Common myeloid progenitor, CD34-positive (primary cell): ENCODE measurements at regions not wholly inside any gene's neighbourhood (a gene's known extent, or its start where the extent isn't known, plus 50 kb on each side); places are given as distances from the start of the nearest gene placed in this dataset.
"Not testable (repeated sequence)": the region's sequence is repeated elsewhere in the genome, so short reads cannot be mapped to it uniquely, and the experiment has no call there.

Experiments
- CTCF ChIA-PET: fragments of 350-600 bp; sonication (Branson Sonifier 250); formaldehyde crosslinking; loops from one replicate; lab custom pipeline; 2021; ENCODE audit warnings: antibody characterized with exemption; lab: Charles Lee
- POLR2A ChIA-PET: fragments of 350-600 bp; sonication (Branson Sonifier 250); formaldehyde crosslinking; loops from one replicate; lab custom pipeline; 2021; ENCODE audit warnings: antibody characterized with exemption; lab: Charles Lee
- DNase-seq, 3 donors: peaks; one replicate each; pipeline versions ENCODE4 v3.0.0 to v3.0.0-alpha.2; 2013
- H3K27ac ChIP-seq, 2 experiments: 1 replicate in 1 of 2; 2 replicates in 1 of 2; pipeline ENCODE4 v1.7.0; 2013; ENCODE audit warnings: inconsistent platforms in 2 of 2, low read length in 2 of 2, mild to moderate bottlenecking in 2 of 2, low read depth in 1 of 2, moderate library complexity in 1 of 2; ENCODE audit not compliant: severe bottlenecking in 2 of 2, insufficient read depth in 1 of 2, poor library complexity in 1 of 2
- H3K27me3 ChIP-seq, 5 experiments: replicated peaks in 2 of 5; 1 replicate in 3 of 5; 2 replicates in 2 of 5; pipeline versions ENCODE4 v1.6.1 to v1.7.0; 2013; ENCODE audit warnings: low read length in 4 of 5, mild to moderate bottlenecking in 2 of 5, moderate library complexity in 2 of 5, inconsistent platforms in 1 of 5; ENCODE audit not compliant: insufficient read depth in 5 of 5, control insufficient read depth in 4 of 5
- H3K36me3 ChIP-seq, 4 experiments: 1 replicate in 2 of 4; 2 replicates in 2 of 4; pipeline versions ENCODE4 v1.6.1 to v1.7.0; 2013; ENCODE audit warnings: low read length in 3 of 4, control low read depth in 1 of 4, mild to moderate bottlenecking in 1 of 4; ENCODE audit not compliant: control insufficient read depth in 4 of 4, insufficient read depth in 4 of 4
- H3K4me1 ChIP-seq, 4 experiments: 1 replicate in 3 of 4; 2 replicates in 1 of 4; pipeline versions ENCODE4 v1.6.1 to v1.7.1; 2013; ENCODE audit warnings: low read length in 3 of 4, mild to moderate bottlenecking in 3 of 4, control low read depth in 1 of 4, inconsistent platforms in 1 of 4, moderate library complexity in 1 of 4; ENCODE audit not compliant: control insufficient read depth in 4 of 4, insufficient read depth in 4 of 4; ENCODE audit errors: control extremely low read depth in 1 of 4
- H3K4me3 ChIP-seq, 7 experiments: 1 replicate in 4 of 7; 2 replicates in 3 of 7; pipeline versions ENCODE4 v1.5.1 to v1.7.0; 2013; ENCODE audit warnings: mild to moderate bottlenecking in 7 of 7, low read length in 6 of 7, moderate library complexity in 6 of 7, inconsistent platforms in 2 of 7, low read depth in 2 of 7, control low read depth in 1 of 7; ENCODE audit not compliant: insufficient read depth in 4 of 7, control insufficient read depth in 1 of 7; ENCODE audit errors: extremely low read depth in 1 of 7
- H3K9me3 ChIP-seq, 5 experiments: 1 replicate in 4 of 5; 2 replicates in 1 of 5; pipeline versions ENCODE4 v1.6.1 to v1.7.1; 2013; ENCODE audit warnings: low read length in 4 of 5, mild to moderate bottlenecking in 2 of 5, inconsistent platforms in 1 of 5, low read depth in 1 of 5, moderate library complexity in 1 of 5; ENCODE audit not compliant: control insufficient read depth in 4 of 5, insufficient read depth in 2 of 5; ENCODE audit errors: control extremely low read depth in 1 of 5
- WGBS: methylation state at CpG from one replicate; pipeline ENCODE4 v1.1.5; 2013; ENCODE audit not compliant: insufficient coverage; 5-methylcytosine and 5-hydroxymethylcytosine counted together

GRCh38 chr2:5617796-5618195 is 74.4 kb upstream of the SOX11 start:
- no peak overlapping the region for H3K27ac ChIP-seq
- WGBS = 100% methylated on average over 1 of the region's 2 CpGs
- H3K4me1 ChIP-seq = no peaks in the 10 kb centered on the region
- DNase-seq = no peak
- no peak overlapping the region for H3K4me3 ChIP-seq
- no peaks in the 10 kb centered on the region for H3K9me3 ChIP-seq
- H3K27me3 ChIP-seq = no peaks in the 10 kb centered on the region
- CTCF ChIA-PET = no interaction called here
- H3K36me3 ChIP-seq = no peaks in the 10 kb centered on the region
- POLR2A ChIA-PET = no interaction called here

GRCh38 chr2:5618271-5618670 is 73.9 kb upstream of the SOX11 start:
- H3K27ac ChIP-seq = no peak overlapping the region
- ChIA-PET POLR2A (no interaction called here), CTCF (no interaction called here)
- H3K27me3 ChIP-seq = no peaks in the 10 kb centered on the region
- no peaks in the 10 kb centered on the region for H3K9me3 ChIP-seq
- no peaks in the 10 kb centered on the region for H3K4me1 ChIP-seq
- no peak overlapping the region for H3K4me3 ChIP-seq
- WGBS = 80% methylated on average over 1 of the region's 4 CpGs
- DNase-seq = no peak
- H3K36me3 ChIP-seq = no peaks in the 10 kb centered on the region

- CTCF ChIA-PET, H3K4me3 ChIP-seq, POLR2A ChIA-PET, H3K27ac ChIP-seq, H3K27me3 ChIP-seq, H3K4me1 ChIP-seq, H3K9me3 ChIP-seq, DNase-seq, H3K36me3 ChIP-seq: not testable (repeated sequence)
- 100% methylated on average over 1 of the region's 5 CpGs for whole genome bisulfite sequencing
These were observed 66.6 kb upstream of the SOX11 start for GRCh38 chr2:5625556-5626065.

- H3K27ac ChIP-seq, H3K9me3 ChIP-seq, DNase-seq, H3K4me3 ChIP-seq, POLR2A ChIA-PET, CTCF ChIA-PET, H3K27me3 ChIP-seq, H3K36me3 ChIP-seq, H3K4me1 ChIP-seq: not testable (repeated sequence)
- no CpG with 5 or more reads among the region's 6 CpGs for whole genome bisulfite sequencing
These were observed 63.7 kb upstream of the SOX11 start for GRCh38 chr2:5628484-5628883.

- CTCF ChIA-PET, H3K36me3 ChIP-seq, POLR2A ChIA-PET, H3K27me3 ChIP-seq, H3K27ac ChIP-seq, DNase-seq, H3K9me3 ChIP-seq, H3K4me3 ChIP-seq, H3K4me1 ChIP-seq: not testable (repeated sequence)
- WGBS = 82% methylated on average over 8 of the region's 11 CpGs
These were observed 62.7 kb upstream of the SOX11 start for GRCh38 chr2:5629510-5629909.

- 100% methylated on average over 2 of the region's 2 CpGs for WGBS
These were observed 55.1 kb upstream of the SOX11 start for GRCh38 chr2:5637051-5637450.

More at GRCh38 chr2:5637051-5637450, 55.1 kb upstream of the SOX11 start:
- DNase-seq, H3K9me3 ChIP-seq, H3K4me3 ChIP-seq, POLR2A ChIA-PET, H3K27me3 ChIP-seq, CTCF ChIA-PET, H3K27ac ChIP-seq, H3K36me3 ChIP-seq, H3K4me1 ChIP-seq: not testable (repeated sequence)
